OCI-LY1 (cell line): ENCODE measurements at regions not wholly inside any gene's neighbourhood (a gene's known extent, or its start where the extent isn't known, plus 50 kb on each side); places are given as distances from the start of the nearest gene placed in this dataset.

ENCODE experiments used
- H2AFZ ChIP-seq: fragments of 200-600 bp; sonication (generic), shearing (Covaris generic); 2 replicates; pipeline ENCODE4 v1.6.0; 2014; ENCODE audit warnings: antibody characterized with exemption, mild to moderate bottlenecking, low read length
- H3F3A ChIP-seq: fragments of 200-600 bp; sonication (generic), shearing (Covaris generic); 2 replicates; pipeline ENCODE4 v1.6.0; 2014; ENCODE audit warnings: mild to moderate bottlenecking, antibody characterized with exemption, low read length, moderate library complexity; ENCODE audit not compliant: insufficient read depth
- H3K27ac ChIP-seq: fragments of 200-600 bp; sonication (generic); 2 replicates; pipeline ENCODE4 v1.5.1; 2014; ENCODE audit warnings: low read length, mixed run types, mild to moderate bottlenecking, low read depth; ENCODE audit not compliant: poor library complexity, severe bottlenecking
- H3K27me3 ChIP-seq: fragments of 200-600 bp; sonication (generic); 2 replicates; pipeline ENCODE4 v1.6.0; 2014; ENCODE audit warnings: antibody characterized with exemption, mild to moderate bottlenecking, low read length, moderate library complexity; ENCODE audit not compliant: insufficient read depth
- H3K36me3 ChIP-seq: fragments of 200-600 bp; sonication (generic); 2 replicates; pipeline ENCODE4 v1.6.1; 2014; ENCODE audit warnings: mild to moderate bottlenecking, antibody characterized with exemption, low read length, moderate library complexity, mixed read lengths; ENCODE audit not compliant: insufficient read depth
- H3K4me1 ChIP-seq: fragments of 200-600 bp; sonication (generic); 2 replicates; pipeline ENCODE4 v1.5.1; 2014; ENCODE audit warnings: mild to moderate bottlenecking, low read length, moderate library complexity; ENCODE audit not compliant: insufficient read depth, severe bottlenecking
- H3K4me2 ChIP-seq: fragments of 200-600 bp; sonication (generic), shearing (Covaris generic); 2 replicates; pipeline ENCODE4 v1.6.1; 2014; ENCODE audit warnings: low read length
- H3K4me3 ChIP-seq: fragments of 200-600 bp; sonication (generic); 2 replicates; pipeline ENCODE4 v1.5.1; 2014; ENCODE audit warnings: low read length, low read depth, mild to moderate bottlenecking, mixed read lengths; ENCODE audit not compliant: poor library complexity, severe bottlenecking
- H3K79me2 ChIP-seq: fragments of 200-600 bp; shearing (Covaris generic); 2 replicates; pipeline ENCODE4 v1.6.1; 2016; ENCODE audit warnings: mixed run types, low read length, mixed read lengths; ENCODE audit not compliant: insufficient read depth
- H3K9ac ChIP-seq: fragments of 200-600 bp; sonication (generic), shearing (Covaris generic); 2 replicates; pipeline ENCODE4 v1.6.1; 2014; ENCODE audit warnings: mild to moderate bottlenecking, low read length, mixed read lengths
- H3K9me2 ChIP-seq: fragments of 200-600 bp; sonication (generic), shearing (Covaris generic); 2 replicates; pipeline ENCODE4 v1.6.1; 2014; ENCODE audit warnings: low read depth, mild to moderate bottlenecking, low read length, mixed read lengths
- H3K9me3 ChIP-seq: fragments of 200-600 bp; shearing (Covaris generic); 2 replicates; pipeline ENCODE4 v1.6.1; 2014; ENCODE audit warnings: low read length, mixed read lengths
- H4K20me1 ChIP-seq: fragments of 200-600 bp; sonication (generic), shearing (Covaris generic); 2 replicates; pipeline ENCODE4 v1.6.0; 2016; ENCODE audit warnings: mild to moderate bottlenecking, low read length; ENCODE audit not compliant: insufficient read depth
- CTCF ChIP-seq: fragments of 200-600 bp; sonication (generic), shearing (Covaris generic); IDR thresholded peaks from 2 replicates; pipeline ENCODE4 v1.5.1; 2017; ENCODE audit warnings: mild to moderate bottlenecking, antibody characterized with exemption, low read length, moderate library complexity, mixed read lengths
- EZH2 ChIP-seq: fragments of 200-600 bp; sonication (generic), shearing (Covaris generic); IDR thresholded peaks from 2 replicates; pipeline ENCODE4 v1.8.0; 2017; ENCODE audit warnings: borderline replicate concordance, mixed run types, mild to moderate bottlenecking, antibody characterized with exemption, low read length, moderate library complexity, mixed read lengths

GRCh38 chr5:125393221-125393815 lies 646.9 kb upstream of the ZNF608 start:
- no peak for TF ChIP-seq CTCF
- no peak for TF ChIP-seq EZH2
- H3K4me3 ChIP-seq = no peak overlapping the region
- no peaks in the 10 kb centered on the region for H3K79me2 ChIP-seq
- no peaks in the 10 kb centered on the region for H3K27me3 ChIP-seq
- peaks cover 12% of the 10 kb centered on the region for H3K4me1 ChIP-seq
- H3K27ac ChIP-seq = no peak overlapping the region
- no peaks in the 10 kb centered on the region for H3K9me3 ChIP-seq
- H2AFZ ChIP-seq = no peak overlapping the region
- no peaks in the 10 kb centered on the region for H3F3A ChIP-seq
- no peak overlapping the region for H3K9ac ChIP-seq
- H3K4me2 ChIP-seq = no peak overlapping the region
- H3K9me2 ChIP-seq = no peaks in the 10 kb centered on the region
- no peaks in the 10 kb centered on the region for H4K20me1 ChIP-seq
- H3K36me3 ChIP-seq = no peaks in the 10 kb centered on the region

- H4K20me1 ChIP-seq = no peaks in the 10 kb centered on the region
- no peak overlapping the region for H2AFZ ChIP-seq
- no peaks in the 10 kb centered on the region for H3K36me3 ChIP-seq
- no peaks in the 10 kb centered on the region for H3K79me2 ChIP-seq
- no peaks in the 10 kb centered on the region for H3K9me2 ChIP-seq
- no peak overlapping the region for H3K27ac ChIP-seq
- H3K4me2 ChIP-seq = no peak overlapping the region
- H3F3A ChIP-seq = no peaks in the 10 kb centered on the region
- peaks cover 9% of the 10 kb centered on the region for H3K4me1 ChIP-seq
- H3K27me3 ChIP-seq = no peaks in the 10 kb centered on the region
- TF ChIP-seq CTCF (no peak), EZH2 (no peak)
- no peak overlapping the region for H3K4me3 ChIP-seq
- no peaks in the 10 kb centered on the region for H3K9me3 ChIP-seq
- no peak overlapping the region for H3K9ac ChIP-seq
These were observed 648.3 kb upstream of the ZNF608 start for GRCh38 chr5:125394661-125395280.

- Histone ChIP-seq H3K36me3 (no peaks in the 10 kb centered on the region), H3K79me2 (no peaks in the 10 kb centered on the region), H3K4me3 (no peak overlapping the region), H3K4me1 (no peaks in the 10 kb centered on the region), H3K4me2 (no peak overlapping the region), H3K9me3 (no peaks in the 10 kb centered on the region), H3K27me3 (no peaks in the 10 kb centered on the region), H3K9me2 (no peaks in the 10 kb centered on the region), H3F3A (no peaks in the 10 kb centered on the region), H4K20me1 (no peaks in the 10 kb centered on the region), H3K9ac (no peak overlapping the region), H3K27ac (no peak overlapping the region), H2AFZ (no peak overlapping the region)
- TF ChIP-seq CTCF = no peak
- TF ChIP-seq EZH2 = no peak
These were observed 650.0 kb upstream of the ZNF608 start for GRCh38 chr5:125396462-125396861.
